SU-DHL-6 (cell line): ENCODE measurements at regions not wholly inside any gene's neighbourhood (a gene's known extent, or its start where the extent isn't known, plus 50 kb on each side); places are given as distances from the start of the nearest gene placed in this dataset.

Experiments
- EZH2phosphoT487 ChIP-seq: fragments of 200-600 bp; sonication (generic), shearing (Covaris generic); conservative IDR thresholded peaks from 2 replicates; pipeline ENCODE4 v1.6.1; 2018; ENCODE audit warnings: mild to moderate bottlenecking, antibody characterized with exemption, low read length, moderate library complexity, mixed read lengths
- TF ChIP-seq, protein P1 (sequence below): fragments of 200-600 bp; sonication (generic); IDR thresholded peaks from one replicate; pipeline ENCODE4 v1.5.1; 2017; ENCODE audit warnings: antibody characterized with exemption, mild to moderate bottlenecking, low read length, moderate library complexity; ENCODE audit not compliant: insufficient read depth, poor library complexity, severe bottlenecking

DNA sequence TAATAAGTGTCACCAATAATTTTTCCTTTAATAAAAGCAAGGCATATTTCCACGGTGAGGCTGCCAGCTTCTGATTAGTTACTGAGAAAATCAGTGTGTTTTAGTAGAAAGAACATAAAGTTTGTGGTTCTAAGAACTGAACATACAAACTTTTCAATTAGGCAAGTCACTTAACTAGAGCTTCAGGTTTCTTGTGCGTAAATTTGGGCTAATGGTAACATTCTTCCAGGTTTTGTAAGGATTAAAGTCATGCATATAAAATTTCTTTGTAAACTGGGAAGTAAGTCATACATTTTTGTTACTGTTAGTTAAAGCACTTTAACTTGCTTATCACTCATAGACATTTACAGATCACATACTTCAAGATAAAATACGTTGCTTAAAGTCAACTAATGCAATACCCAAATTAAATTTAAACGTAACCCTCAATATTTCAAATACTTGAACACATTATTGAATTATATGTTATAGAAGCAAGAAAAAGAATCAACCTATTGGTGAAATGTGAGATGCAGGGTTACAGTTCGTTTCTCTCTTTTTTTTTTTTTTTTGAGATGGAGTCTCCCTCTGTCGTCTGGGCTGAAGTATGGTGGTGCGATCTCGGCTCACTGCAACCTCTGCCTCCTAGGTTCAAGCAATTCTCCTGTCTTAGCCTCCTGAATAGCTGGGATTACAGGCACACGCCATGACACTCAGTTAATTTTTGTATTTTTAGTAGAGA is 327.3 kb upstream of the NOX3 start:
- TF ChIP-seq, protein P1, sequence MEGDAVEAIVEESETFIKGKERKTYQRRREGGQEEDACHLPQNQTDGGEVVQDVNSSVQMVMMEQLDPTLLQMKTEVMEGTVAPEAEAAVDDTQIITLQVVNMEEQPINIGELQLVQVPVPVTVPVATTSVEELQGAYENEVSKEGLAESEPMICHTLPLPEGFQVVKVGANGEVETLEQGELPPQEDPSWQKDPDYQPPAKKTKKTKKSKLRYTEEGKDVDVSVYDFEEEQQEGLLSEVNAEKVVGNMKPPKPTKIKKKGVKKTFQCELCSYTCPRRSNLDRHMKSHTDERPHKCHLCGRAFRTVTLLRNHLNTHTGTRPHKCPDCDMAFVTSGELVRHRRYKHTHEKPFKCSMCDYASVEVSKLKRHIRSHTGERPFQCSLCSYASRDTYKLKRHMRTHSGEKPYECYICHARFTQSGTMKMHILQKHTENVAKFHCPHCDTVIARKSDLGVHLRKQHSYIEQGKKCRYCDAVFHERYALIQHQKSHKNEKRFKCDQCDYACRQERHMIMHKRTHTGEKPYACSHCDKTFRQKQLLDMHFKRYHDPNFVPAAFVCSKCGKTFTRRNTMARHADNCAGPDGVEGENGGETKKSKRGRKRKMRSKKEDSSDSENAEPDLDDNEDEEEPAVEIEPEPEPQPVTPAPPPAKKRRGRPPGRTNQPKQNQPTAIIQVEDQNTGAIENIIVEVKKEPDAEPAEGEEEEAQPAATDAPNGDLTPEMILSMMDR = no peak
- no peak for TF ChIP-seq EZH2phosphoT487
